Loucy (cell line): ENCODE measurements at regions not wholly inside any gene's neighbourhood (a gene's known extent, or its start where the extent isn't known, plus 50 kb on each side); places are given as distances from the start of the nearest gene placed in this dataset.

Source experiments
- EZH2phosphoT487 ChIP-seq: fragments of 200-600 bp; IDR thresholded peaks from 2 replicates; pipeline ENCODE4 v1.6.1; 2018; ENCODE audit warnings: antibody characterized with exemption, mild to moderate bottlenecking, moderate library complexity, borderline replicate concordance
- TF ChIP-seq, protein P1 (sequence below): fragments of 200-600 bp; sonication (generic); conservative IDR thresholded peaks from 2 replicates; pipeline ENCODE4 v1.5.1; 2014; ENCODE audit warnings: mild to moderate bottlenecking, antibody characterized with exemption, low read length

DNA sequence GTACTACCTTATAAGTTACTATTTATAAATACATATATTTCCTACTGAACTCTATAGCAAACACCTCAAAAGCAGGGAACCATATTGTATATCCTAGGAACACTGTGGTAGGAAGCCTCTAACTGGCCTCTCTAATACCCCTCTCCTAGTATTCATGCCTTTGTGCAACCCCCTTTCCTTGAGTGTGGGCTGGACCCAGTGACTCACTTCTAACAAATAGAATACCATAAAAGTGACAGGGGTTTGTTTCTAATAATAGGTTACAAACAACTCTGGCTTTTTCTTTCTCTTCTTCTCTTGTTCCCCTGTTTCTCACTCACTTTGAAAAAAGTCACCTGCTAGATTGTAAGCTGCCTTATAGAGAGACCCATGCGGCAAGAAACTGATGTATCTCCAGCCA, 51.6 kb upstream of the MACC1 start:
- TF ChIP-seq, protein P1, sequence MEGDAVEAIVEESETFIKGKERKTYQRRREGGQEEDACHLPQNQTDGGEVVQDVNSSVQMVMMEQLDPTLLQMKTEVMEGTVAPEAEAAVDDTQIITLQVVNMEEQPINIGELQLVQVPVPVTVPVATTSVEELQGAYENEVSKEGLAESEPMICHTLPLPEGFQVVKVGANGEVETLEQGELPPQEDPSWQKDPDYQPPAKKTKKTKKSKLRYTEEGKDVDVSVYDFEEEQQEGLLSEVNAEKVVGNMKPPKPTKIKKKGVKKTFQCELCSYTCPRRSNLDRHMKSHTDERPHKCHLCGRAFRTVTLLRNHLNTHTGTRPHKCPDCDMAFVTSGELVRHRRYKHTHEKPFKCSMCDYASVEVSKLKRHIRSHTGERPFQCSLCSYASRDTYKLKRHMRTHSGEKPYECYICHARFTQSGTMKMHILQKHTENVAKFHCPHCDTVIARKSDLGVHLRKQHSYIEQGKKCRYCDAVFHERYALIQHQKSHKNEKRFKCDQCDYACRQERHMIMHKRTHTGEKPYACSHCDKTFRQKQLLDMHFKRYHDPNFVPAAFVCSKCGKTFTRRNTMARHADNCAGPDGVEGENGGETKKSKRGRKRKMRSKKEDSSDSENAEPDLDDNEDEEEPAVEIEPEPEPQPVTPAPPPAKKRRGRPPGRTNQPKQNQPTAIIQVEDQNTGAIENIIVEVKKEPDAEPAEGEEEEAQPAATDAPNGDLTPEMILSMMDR = no peak
- no peak for TF ChIP-seq EZH2phosphoT487
